C4-2B (cell line): ENCODE measurements at regions not wholly inside any gene's neighbourhood (a gene's known extent, or its start where the extent isn't known, plus 50 kb on each side); places are given as distances from the start of the nearest gene placed in this dataset.

ENCODE experiments used
- CTCF ChIP-seq: fragments of 450-650 bp; conservative IDR thresholded peaks from 2 replicates; pipeline ENCODE4 v1.5.1; 2017; ENCODE audit warnings: mild to moderate bottlenecking
- ZFX ChIP-seq: fragments of 450-650 bp; IDR thresholded peaks from 2 replicates; pipeline ENCODE4 v1.6.1; 2017

- TF ChIP-seq CTCF (no peak), ZFX (no peak)
These were observed 209.3 kb upstream of the SALL3 start for GRCh38 chr18:78770139-78770822.
